ENCODE measurements at regions not wholly inside any gene's neighbourhood (a gene's known extent, or its start where the extent isn't known, plus 50 kb on each side); places are given as distances from the start of the nearest gene placed in this dataset.
"Not testable (repeated sequence)": the region's sequence is repeated elsewhere in the genome, so short reads cannot be mapped to it uniquely, and the experiment has no call there.

GRCh38 chr17:13415871-13416416 is 185.8 kb downstream of the HS3ST3A1 start:
- Mint-ChIP-seq H3K4me1 (no peaks in the 10 kb centered on the region), H3K27me3 (ENCODE audit: insufficient read depth) (no peaks in the 10 kb centered on the region), H3K9me3 (no peaks in the 10 kb centered on the region), H3K4me3 (no peak overlapping the region), H3K36me3 (ENCODE audit: low read depth) (no peaks in the 10 kb centered on the region), H3K27ac (no peak overlapping the region)
- H3K4me1 ChIP-seq (ENCODE audit: control insufficient read depth, insufficient read depth, low read length), result no peaks in the 10 kb centered on the region
- no peak overlapping the region for H3K9ac ChIP-seq (ENCODE audit: extremely low read depth, low read length, poor library complexity, severe bottlenecking)
- DNase-seq, result no peak
- no peaks in the 10 kb centered on the region for H3K9me3 ChIP-seq (ENCODE audit: control insufficient read depth, low read length)
- no peak overlapping the region for H3K27ac ChIP-seq (ENCODE audit: low read depth, low read length)
- no peak for TF ChIP-seq CTCF (conservative IDR thresholded peaks at IDR 0.05)
- 88 to 98% methylated on average over 11 to 13 of the region's 13 CpGs for WGBS, 2 experiments (ENCODE audit: insufficient coverage in 1 of 2, insufficient read length in 1 of 2)
- H3K27me3 ChIP-seq (ENCODE audit: control insufficient read depth, insufficient read depth, low read length, poor library complexity, severe bottlenecking), result no peaks in the 10 kb centered on the region
- no peaks in the 10 kb centered on the region for H3K36me3 ChIP-seq (ENCODE audit: control insufficient read depth, insufficient read depth, low read length)
- H3K4me3 ChIP-seq (ENCODE audit: low read length), result no peak overlapping the region

DNA sequence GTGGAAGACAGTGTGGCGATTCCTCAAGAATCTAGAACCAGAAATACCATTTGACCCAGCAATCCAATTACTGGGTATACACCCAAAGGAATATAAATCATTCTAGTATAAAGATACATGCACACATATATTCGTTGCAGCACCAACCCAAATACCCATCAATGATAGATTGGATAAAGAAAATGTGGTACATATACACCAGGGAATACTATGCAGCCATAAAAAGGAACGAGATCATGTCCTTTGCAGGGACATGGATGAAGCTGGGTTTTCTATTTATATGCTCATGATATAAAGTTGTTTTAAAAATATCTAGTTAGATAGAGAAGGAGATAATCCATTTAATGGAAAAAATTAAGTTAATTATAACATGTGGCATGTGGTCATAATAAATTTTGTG is 186.5 kb downstream of the HS3ST3A1 start:
- H3K27me3 ChIP-seq (ENCODE audit: control insufficient read depth, insufficient read depth, low read length, poor library complexity, severe bottlenecking); H3K9me3 ChIP-seq (ENCODE audit: control insufficient read depth, low read length); H3K27me3 Mint-ChIP-seq (ENCODE audit: insufficient read depth); H3K9me3 Mint-ChIP-seq; H3K36me3 Mint-ChIP-seq (ENCODE audit: low read depth); H3K4me3 Mint-ChIP-seq; H3K9ac ChIP-seq (ENCODE audit: extremely low read depth, low read length, poor library complexity, severe bottlenecking); DNase-seq; H3K27ac Mint-ChIP-seq; H3K27ac ChIP-seq (ENCODE audit: low read depth, low read length); H3K4me3 ChIP-seq (ENCODE audit: low read length); H3K36me3 ChIP-seq (ENCODE audit: control insufficient read depth, insufficient read depth, low read length); H3K4me1 ChIP-seq (ENCODE audit: control insufficient read depth, insufficient read depth, low read length); H3K4me1 Mint-ChIP-seq: not testable (repeated sequence)
- WGBS, 2 experiments (ENCODE audit: insufficient coverage in 1 of 2, insufficient read length in 1 of 2), result 86 to 96% methylated on average over 1 to 2 of the region's 3 CpGs

- Mint-ChIP-seq H3K4me1 (no peaks in the 10 kb centered on the region), H3K27me3 (ENCODE audit: insufficient read depth) (no peaks in the 10 kb centered on the region), H3K4me3 (no peak overlapping the region), H3K27ac (no peak overlapping the region), H3K36me3 (ENCODE audit: low read depth) (no peaks in the 10 kb centered on the region), H3K9me3 (no peaks in the 10 kb centered on the region)
- TF ChIP-seq CTCF (conservative IDR thresholded peaks at IDR 0.05), result no peak
- Histone ChIP-seq H3K4me3 (ENCODE audit: low read length) (no peak overlapping the region), H3K27me3 (ENCODE audit: control insufficient read depth, insufficient read depth, low read length, poor library complexity, severe bottlenecking) (no peaks in the 10 kb centered on the region), H3K4me1 (ENCODE audit: control insufficient read depth, insufficient read depth, low read length) (no peaks in the 10 kb centered on the region), H3K36me3 (ENCODE audit: control insufficient read depth, insufficient read depth, low read length) (no peaks in the 10 kb centered on the region), H3K9ac (ENCODE audit: extremely low read depth, low read length, poor library complexity, severe bottlenecking) (no peak overlapping the region), H3K9me3 (ENCODE audit: control insufficient read depth, low read length) (no peaks in the 10 kb centered on the region), H3K27ac (ENCODE audit: low read depth, low read length) (no peak overlapping the region)
- no peak for DNase-seq
- WGBS, 2 experiments (ENCODE audit: insufficient coverage in 1 of 2, insufficient read length in 1 of 2), result 82 to 91% methylated on average over 6 to 7 of the region's 7 CpGs
Measured at GRCh38 chr17:13413001-13413400, 188.7 kb downstream of the HS3ST3A1 start.

DNA sequence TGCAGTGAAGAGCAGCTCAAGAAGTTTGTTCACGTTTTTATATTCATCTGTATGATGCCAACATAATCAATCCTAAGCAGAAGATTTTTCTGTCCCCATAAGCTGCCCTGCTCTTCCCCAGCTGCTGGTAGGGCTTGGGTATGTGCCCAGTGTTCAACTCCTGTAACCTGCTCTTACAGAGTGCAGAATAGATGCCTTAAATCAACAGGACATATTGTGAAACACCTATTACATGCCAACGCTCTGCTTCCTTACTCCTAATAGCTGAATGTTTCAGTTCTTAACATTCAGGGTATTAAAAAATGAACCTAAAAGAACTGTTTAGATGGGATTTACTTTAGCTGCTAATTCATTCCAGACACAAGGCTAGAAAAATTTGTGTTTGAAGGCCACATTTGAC is 190.9 kb downstream of the HS3ST3A1 start:
- H3K9me3 Mint-ChIP-seq, result no peaks in the 10 kb centered on the region
- Histone ChIP-seq H3K4me1 (ENCODE audit: control insufficient read depth, insufficient read depth, low read length) (no peaks in the 10 kb centered on the region), H3K27ac (ENCODE audit: low read depth, low read length) (no peak overlapping the region), H3K4me3 (ENCODE audit: low read length) (no peak overlapping the region), H3K9me3 (ENCODE audit: control insufficient read depth, low read length) (no peaks in the 10 kb centered on the region), H3K27me3 (ENCODE audit: control insufficient read depth, insufficient read depth, low read length, poor library complexity, severe bottlenecking) (no peaks in the 10 kb centered on the region), H3K9ac (ENCODE audit: extremely low read depth, low read length, poor library complexity, severe bottlenecking) (no peak overlapping the region), H3K36me3 (ENCODE audit: control insufficient read depth, insufficient read depth, low read length) (no peaks in the 10 kb centered on the region)
- 97 to 100% methylated on average over 2 of the region's 2 CpGs for WGBS, 2 experiments (ENCODE audit: insufficient coverage in 1 of 2, insufficient read length in 1 of 2)
- no peak for DNase-seq
- H3K27me3 Mint-ChIP-seq (ENCODE audit: insufficient read depth), result peaks cover 2% of the 10 kb centered on the region
- H3K4me1 Mint-ChIP-seq, result peaks cover 2% of the 10 kb centered on the region
- no peaks in the 10 kb centered on the region for H3K36me3 Mint-ChIP-seq (ENCODE audit: low read depth)
- no peak for TF ChIP-seq CTCF (conservative IDR thresholded peaks at IDR 0.05)
- no peak overlapping the region for H3K4me3 Mint-ChIP-seq
- no peak overlapping the region for H3K27ac Mint-ChIP-seq
